ENCODE measurements at regions not wholly inside any gene's neighbourhood (a gene's known extent, or its start where the extent isn't known, plus 50 kb on each side); places are given as distances from the start of the nearest gene placed in this dataset.

DNA sequence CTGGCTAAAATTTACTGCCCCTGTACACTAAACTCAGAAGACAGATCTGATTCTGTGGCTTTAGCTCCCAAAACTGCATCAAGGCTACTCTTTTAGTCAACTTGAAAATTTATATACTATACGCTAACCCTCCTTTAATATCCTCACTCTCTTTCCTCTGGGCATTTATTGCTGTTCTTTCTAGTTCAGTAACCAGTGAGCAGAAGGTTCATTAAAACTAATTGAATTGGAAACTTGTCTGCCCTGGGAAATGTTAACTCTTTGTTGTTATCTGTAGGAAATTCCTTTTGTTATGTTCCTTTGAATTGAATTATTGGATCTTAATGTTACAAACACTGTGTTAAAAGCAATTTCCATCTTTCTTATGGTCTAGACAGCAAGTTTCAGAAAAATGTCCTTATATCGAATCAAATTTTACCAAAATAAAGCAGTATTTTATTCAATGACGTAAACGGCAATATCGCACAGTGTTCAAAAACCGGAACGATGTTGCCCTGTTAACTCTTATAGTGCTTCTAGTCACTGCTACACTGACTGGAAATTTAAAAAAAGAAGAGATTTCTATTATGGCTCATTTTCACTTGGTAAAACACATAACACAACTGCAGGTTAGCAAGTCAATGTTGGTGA lies 168.3 kb downstream of the NR4A2 start:
- TF ChIP-seq CTCF (IDR thresholded peaks at IDR 0.05; ENCODE audit: low read depth, low read length, poor library complexity, severe bottlenecking): no peak
- no peak for TF ChIP-seq EZH2phosphoT487 (IDR thresholded peaks at IDR 0.05; ENCODE audit: borderline replicate concordance, low read length)
- no peak overlapping the region for H3K4me3 ChIP-seq (ENCODE audit: low read length)
- no peaks in the 10 kb centered on the region for H3K79me2 ChIP-seq (ENCODE audit: control insufficient read depth, low read length)
- no peaks in the 10 kb centered on the region for H3F3A ChIP-seq (ENCODE audit: control insufficient read depth, insufficient read depth)
- H3K27ac ChIP-seq (ENCODE audit: low read depth, low read length): no peak overlapping the region
- H3K27me3 ChIP-seq (ENCODE audit: control insufficient read depth, low read length): 0 out of 2 replicates have a peak, but pooled peaks cover 2% of the 10 kb centered on the region
- H3K4me1 ChIP-seq (ENCODE audit: control insufficient read depth, low read length): no peaks in the 10 kb centered on the region
- no peaks in the 10 kb centered on the region for H4K20me1 ChIP-seq (ENCODE audit: control insufficient read depth, insufficient read depth, low read depth, low read length)
- no peaks in the 10 kb centered on the region for H3K9me3 ChIP-seq (ENCODE audit: control insufficient read depth, insufficient read depth, low read length)
- H3K4me2 ChIP-seq (ENCODE audit: low read length): no peak overlapping the region
- no peaks in the 10 kb centered on the region for H3K9me2 ChIP-seq (replicated peaks; ENCODE audit: control insufficient read depth, low read length)
- no peaks in the 10 kb centered on the region for H3K36me3 ChIP-seq (ENCODE audit: control insufficient read depth, low read length)

- Histone ChIP-seq H3K4me1 (ENCODE audit: control insufficient read depth, low read length) (no peaks in the 10 kb centered on the region), H3F3A (ENCODE audit: control insufficient read depth, insufficient read depth) (no peaks in the 10 kb centered on the region), H3K4me3 (ENCODE audit: low read length) (no peak overlapping the region), H3K9me2 (replicated peaks; ENCODE audit: control insufficient read depth, low read length) (no peaks in the 10 kb centered on the region), H4K20me1 (ENCODE audit: control insufficient read depth, insufficient read depth, low read depth, low read length) (no peaks in the 10 kb centered on the region), H3K27ac (ENCODE audit: low read depth, low read length) (no peak overlapping the region), H3K27me3 (ENCODE audit: control insufficient read depth, low read length) (0 out of 2 replicates have a peak, but pooled peaks cover 2% of the 10 kb centered on the region), H3K36me3 (ENCODE audit: control insufficient read depth, low read length) (no peaks in the 10 kb centered on the region), H3K79me2 (ENCODE audit: control insufficient read depth, low read length) (no peaks in the 10 kb centered on the region), H3K4me2 (ENCODE audit: low read length) (no peak overlapping the region), H3K9me3 (ENCODE audit: control insufficient read depth, insufficient read depth, low read length) (no peaks in the 10 kb centered on the region)
- TF ChIP-seq EZH2phosphoT487 (IDR thresholded peaks at IDR 0.05; ENCODE audit: borderline replicate concordance, low read length) (no peak), CTCF (IDR thresholded peaks at IDR 0.05; ENCODE audit: low read depth, low read length, poor library complexity, severe bottlenecking) (no peak)
These were observed 173.7 kb downstream of the NR4A2 start for GRCh38 chr2:156158808-156159207.

GRCh38 chr2:156157670-156158069 lies 174.9 kb downstream of the NR4A2 start:
- no peak overlapping the region for H3K4me2 ChIP-seq (ENCODE audit: low read length)

More at GRCh38 chr2:156157670-156158069, 174.9 kb downstream of the NR4A2 start:
- H3K4me1 ChIP-seq (ENCODE audit: control insufficient read depth, low read length): no peaks in the 10 kb centered on the region
- no peaks in the 10 kb centered on the region for H3F3A ChIP-seq (ENCODE audit: control insufficient read depth, insufficient read depth)
- H4K20me1 ChIP-seq (ENCODE audit: control insufficient read depth, insufficient read depth, low read depth, low read length): no peaks in the 10 kb centered on the region
- H3K9me3 ChIP-seq (ENCODE audit: control insufficient read depth, insufficient read depth, low read length): no peaks in the 10 kb centered on the region
- no peaks in the 10 kb centered on the region for H3K79me2 ChIP-seq (ENCODE audit: control insufficient read depth, low read length)
- H3K27ac ChIP-seq (ENCODE audit: low read depth, low read length): no peak overlapping the region
- no peaks in the 10 kb centered on the region for H3K36me3 ChIP-seq (ENCODE audit: control insufficient read depth, low read length)
- no peaks in the 10 kb centered on the region for H3K9me2 ChIP-seq (replicated peaks; ENCODE audit: control insufficient read depth, low read length)
- no peaks in the 10 kb centered on the region for H3K27me3 ChIP-seq (ENCODE audit: control insufficient read depth, low read length)
- TF ChIP-seq CTCF (IDR thresholded peaks at IDR 0.05; ENCODE audit: low read depth, low read length, poor library complexity, severe bottlenecking) (no peak), EZH2phosphoT487 (IDR thresholded peaks at IDR 0.05; ENCODE audit: borderline replicate concordance, low read length) (no peak)
- H3K4me3 ChIP-seq (ENCODE audit: low read length): no peak overlapping the region

Measured in DOHH2 (cell line).